ENCODE measurements at regions not wholly inside any gene's neighbourhood (a gene's known extent, or its start where the extent isn't known, plus 50 kb on each side); places are given as distances from the start of the nearest gene placed in this dataset.

GRCh38 chr12:92624236-92624635 lies 78.6 kb upstream of the PLEKHG7 start:
- no peak for DNase-seq
- H3K27ac ChIP-seq (ENCODE audit: insufficient read depth in 1 of 2, low read depth in 1 of 2, low read length in 2 of 2, poor library complexity in 1 of 2, severe bottlenecking in 2 of 2), result no peak overlapping the region
- CTCF ChIA-PET, result no interaction called here
- WGBS (ENCODE audit: insufficient coverage), result no CpG with 5 or more reads among the region's 1 CpG
- H3K9me3 ChIP-seq (ENCODE audit: control extremely low read depth in 1 of 5, control insufficient read depth in 4 of 5, insufficient read depth in 2 of 5, low read depth in 1 of 5, low read length in 4 of 5), result peaks cover 0 to 2% (median 0%) of the 10 kb centered on the region in 5 experiments
- H3K4me3 ChIP-seq (ENCODE audit: control insufficient read depth in 1 of 7, extremely low read depth in 1 of 7, insufficient read depth in 4 of 7, low read depth in 2 of 7, low read length in 6 of 7), result no peak overlapping the region
- H3K4me1 ChIP-seq (ENCODE audit: control extremely low read depth in 1 of 4, control insufficient read depth in 4 of 4, insufficient read depth in 4 of 4, low read length in 3 of 4), result no peaks in the 10 kb centered on the region
- no peaks in the 10 kb centered on the region for H3K27me3 ChIP-seq (replicated peaks in 2 of 5; ENCODE audit: control insufficient read depth in 4 of 5, insufficient read depth in 5 of 5, low read length in 4 of 5)
- no peaks in the 10 kb centered on the region for H3K36me3 ChIP-seq (ENCODE audit: control insufficient read depth in 4 of 4, insufficient read depth in 4 of 4, low read length in 3 of 4)
- POLR2A ChIA-PET, result no interaction called here

DNA sequence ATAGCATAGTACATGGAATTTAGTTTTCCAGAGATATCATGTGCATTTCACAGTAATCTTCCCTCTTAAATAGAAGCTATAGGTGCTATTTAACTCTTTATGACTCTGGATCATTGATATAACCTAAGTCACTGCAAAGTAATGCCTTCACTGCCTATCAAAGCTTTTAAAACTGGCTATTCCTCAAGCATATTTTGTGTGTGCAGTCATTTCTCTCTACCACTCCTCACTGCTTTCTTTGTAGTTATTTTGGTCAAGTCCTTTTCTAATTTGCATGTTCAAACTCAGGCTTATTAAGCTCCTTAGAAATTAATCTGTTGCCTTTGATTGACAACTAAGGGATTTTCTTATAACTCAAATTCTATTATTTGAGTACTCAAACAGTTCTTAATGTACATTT lies 79.4 kb upstream of the PLEKHG7 start:
- H3K4me1 ChIP-seq (ENCODE audit: control extremely low read depth in 1 of 4, control insufficient read depth in 4 of 4, insufficient read depth in 4 of 4, low read length in 3 of 4), result no peaks in the 10 kb centered on the region
- POLR2A ChIA-PET, result no interaction called here
- peaks cover 0 to 2% (median 0%) of the 10 kb centered on the region in 5 experiments for H3K9me3 ChIP-seq (ENCODE audit: control extremely low read depth in 1 of 5, control insufficient read depth in 4 of 5, insufficient read depth in 2 of 5, low read depth in 1 of 5, low read length in 4 of 5)
- DNase-seq, result no peak
- no peaks in the 10 kb centered on the region for H3K36me3 ChIP-seq (ENCODE audit: control insufficient read depth in 4 of 4, insufficient read depth in 4 of 4, low read length in 3 of 4)
- no peak overlapping the region for H3K27ac ChIP-seq (ENCODE audit: insufficient read depth in 1 of 2, low read depth in 1 of 2, low read length in 2 of 2, poor library complexity in 1 of 2, severe bottlenecking in 2 of 2)
- no peak overlapping the region for H3K4me3 ChIP-seq (ENCODE audit: control insufficient read depth in 1 of 7, extremely low read depth in 1 of 7, insufficient read depth in 4 of 7, low read depth in 2 of 7, low read length in 6 of 7)
- CTCF ChIA-PET, result no interaction called here
- no peaks in the 10 kb centered on the region for H3K27me3 ChIP-seq (replicated peaks in 2 of 5; ENCODE audit: control insufficient read depth in 4 of 5, insufficient read depth in 5 of 5, low read length in 4 of 5)

DNA sequence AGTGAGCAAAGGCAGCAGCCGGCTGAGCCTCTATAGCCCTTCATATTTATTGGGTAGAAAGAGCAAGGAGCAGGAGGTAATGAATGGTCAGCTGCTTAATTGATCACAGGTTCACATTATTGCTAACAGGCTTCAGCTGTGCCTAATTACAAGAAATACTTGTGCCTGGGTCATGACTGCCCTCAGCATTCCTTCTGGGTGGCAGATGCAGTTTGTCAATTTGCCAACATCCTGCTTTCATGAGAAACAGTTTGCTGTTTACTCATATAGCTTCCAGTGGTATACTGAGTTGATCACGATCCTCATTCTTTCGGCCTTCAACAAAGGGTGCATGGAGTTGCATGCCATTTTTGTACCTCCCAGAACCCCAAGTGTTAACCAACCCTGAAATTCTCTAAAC lies 81.0 kb upstream of the PLEKHG7 start:
- no peak for DNase-seq
- Histone ChIP-seq H3K36me3 (ENCODE audit: control insufficient read depth in 4 of 4, insufficient read depth in 4 of 4, low read length in 3 of 4) (no peaks in the 10 kb centered on the region), H3K27me3 (replicated peaks in 2 of 5; ENCODE audit: control insufficient read depth in 4 of 5, insufficient read depth in 5 of 5, low read length in 4 of 5) (no peaks in the 10 kb centered on the region), H3K9me3 (ENCODE audit: control extremely low read depth in 1 of 5, control insufficient read depth in 4 of 5, insufficient read depth in 2 of 5, low read depth in 1 of 5, low read length in 4 of 5) (peaks cover 0 to 2% (median 0%) of the 10 kb centered on the region in 5 experiments), H3K4me1 (ENCODE audit: control extremely low read depth in 1 of 4, control insufficient read depth in 4 of 4, insufficient read depth in 4 of 4, low read length in 3 of 4) (no peaks in the 10 kb centered on the region), H3K27ac (ENCODE audit: insufficient read depth in 1 of 2, low read depth in 1 of 2, low read length in 2 of 2, poor library complexity in 1 of 2, severe bottlenecking in 2 of 2) (no peak overlapping the region), H3K4me3 (ENCODE audit: control insufficient read depth in 1 of 7, extremely low read depth in 1 of 7, insufficient read depth in 4 of 7, low read depth in 2 of 7, low read length in 6 of 7) (no peak overlapping the region)
- CTCF ChIA-PET, result no interaction called here
- POLR2A ChIA-PET, result no interaction called here
- 100% methylated on average over 1 of the region's 3 CpGs for WGBS (ENCODE audit: insufficient coverage)

GRCh38 chr12:92621312-92621711 lies 81.5 kb upstream of the PLEKHG7 start:
- no peak overlapping the region for H3K27ac ChIP-seq (ENCODE audit: insufficient read depth in 1 of 2, low read depth in 1 of 2, low read length in 2 of 2, poor library complexity in 1 of 2, severe bottlenecking in 2 of 2)
- no peaks in the 10 kb centered on the region for H3K9me3 ChIP-seq (ENCODE audit: control extremely low read depth in 1 of 5, control insufficient read depth in 4 of 5, insufficient read depth in 2 of 5, low read depth in 1 of 5, low read length in 4 of 5)
- CTCF ChIA-PET, result no interaction called here
- no peak overlapping the region for H3K4me3 ChIP-seq (ENCODE audit: control insufficient read depth in 1 of 7, extremely low read depth in 1 of 7, insufficient read depth in 4 of 7, low read depth in 2 of 7, low read length in 6 of 7)
- 97% methylated on average over 3 of the region's 4 CpGs for WGBS (ENCODE audit: insufficient coverage)
- no peaks in the 10 kb centered on the region for H3K36me3 ChIP-seq (ENCODE audit: control insufficient read depth in 4 of 4, insufficient read depth in 4 of 4, low read length in 3 of 4)
- H3K4me1 ChIP-seq (ENCODE audit: control extremely low read depth in 1 of 4, control insufficient read depth in 4 of 4, insufficient read depth in 4 of 4, low read length in 3 of 4), result no peaks in the 10 kb centered on the region
- POLR2A ChIA-PET, result no interaction called here
- DNase-seq, result no peak
- no peaks in the 10 kb centered on the region for H3K27me3 ChIP-seq (replicated peaks in 2 of 5; ENCODE audit: control insufficient read depth in 4 of 5, insufficient read depth in 5 of 5, low read length in 4 of 5)

GRCh38 chr12:92619730-92620684 lies 82.8 kb upstream of the PLEKHG7 start:
- POLR2A ChIA-PET, result no interaction called here
- DNase-seq, result no peak
- Histone ChIP-seq H3K27me3 (replicated peaks in 2 of 5; ENCODE audit: control insufficient read depth in 4 of 5, insufficient read depth in 5 of 5, low read length in 4 of 5) (no peaks in the 10 kb centered on the region), H3K27ac (ENCODE audit: insufficient read depth in 1 of 2, low read depth in 1 of 2, low read length in 2 of 2, poor library complexity in 1 of 2, severe bottlenecking in 2 of 2) (no peak overlapping the region), H3K9me3 (ENCODE audit: control extremely low read depth in 1 of 5, control insufficient read depth in 4 of 5, insufficient read depth in 2 of 5, low read depth in 1 of 5, low read length in 4 of 5) (no peaks in the 10 kb centered on the region), H3K4me1 (ENCODE audit: control extremely low read depth in 1 of 4, control insufficient read depth in 4 of 4, insufficient read depth in 4 of 4, low read length in 3 of 4) (no peaks in the 10 kb centered on the region), H3K36me3 (ENCODE audit: control insufficient read depth in 4 of 4, insufficient read depth in 4 of 4, low read length in 3 of 4) (no peaks in the 10 kb centered on the region), H3K4me3 (ENCODE audit: control insufficient read depth in 1 of 7, extremely low read depth in 1 of 7, insufficient read depth in 4 of 7, low read depth in 2 of 7, low read length in 6 of 7) (no peak overlapping the region)
- CTCF ChIA-PET, result no interaction called here
- 97% methylated on average over 7 of the region's 8 CpGs for WGBS (ENCODE audit: insufficient coverage)

DNA sequence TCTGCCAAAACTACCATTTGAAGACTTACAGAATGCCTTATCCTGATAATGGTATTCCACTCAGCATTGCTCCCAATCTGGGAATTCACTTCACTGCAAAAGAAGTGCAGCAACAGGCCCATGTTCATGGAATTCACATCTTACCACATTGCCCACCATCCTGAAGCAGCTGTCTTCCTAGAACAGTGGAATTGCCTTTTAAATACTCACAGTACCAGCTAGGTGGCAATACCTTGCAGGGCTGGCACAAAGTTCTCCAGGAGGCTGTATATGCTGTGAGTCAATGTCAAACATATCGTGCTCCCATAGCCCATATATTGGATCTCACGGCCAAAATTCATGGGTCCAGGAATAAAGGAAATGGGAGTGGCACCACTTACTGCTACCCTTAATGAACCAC lies 83.8 kb upstream of the PLEKHG7 start:
- Histone ChIP-seq H3K36me3 (ENCODE audit: control insufficient read depth in 4 of 4, insufficient read depth in 4 of 4, low read length in 3 of 4) (no peaks in the 10 kb centered on the region), H3K9me3 (ENCODE audit: control extremely low read depth in 1 of 5, control insufficient read depth in 4 of 5, insufficient read depth in 2 of 5, low read depth in 1 of 5, low read length in 4 of 5) (no peaks in the 10 kb centered on the region), H3K27ac (ENCODE audit: insufficient read depth in 1 of 2, low read depth in 1 of 2, low read length in 2 of 2, poor library complexity in 1 of 2, severe bottlenecking in 2 of 2) (no peak overlapping the region), H3K4me1 (ENCODE audit: control extremely low read depth in 1 of 4, control insufficient read depth in 4 of 4, insufficient read depth in 4 of 4, low read length in 3 of 4) (no peaks in the 10 kb centered on the region), H3K27me3 (replicated peaks in 2 of 5; ENCODE audit: control insufficient read depth in 4 of 5, insufficient read depth in 5 of 5, low read length in 4 of 5) (no peaks in the 10 kb centered on the region), H3K4me3 (ENCODE audit: control insufficient read depth in 1 of 7, extremely low read depth in 1 of 7, insufficient read depth in 4 of 7, low read depth in 2 of 7, low read length in 6 of 7) (no peak overlapping the region)
- POLR2A ChIA-PET, result no interaction called here
- no peak for DNase-seq
- WGBS (ENCODE audit: insufficient coverage), result 100% methylated on average over 1 of the region's 2 CpGs
- CTCF ChIA-PET, result no interaction called here

DNA sequence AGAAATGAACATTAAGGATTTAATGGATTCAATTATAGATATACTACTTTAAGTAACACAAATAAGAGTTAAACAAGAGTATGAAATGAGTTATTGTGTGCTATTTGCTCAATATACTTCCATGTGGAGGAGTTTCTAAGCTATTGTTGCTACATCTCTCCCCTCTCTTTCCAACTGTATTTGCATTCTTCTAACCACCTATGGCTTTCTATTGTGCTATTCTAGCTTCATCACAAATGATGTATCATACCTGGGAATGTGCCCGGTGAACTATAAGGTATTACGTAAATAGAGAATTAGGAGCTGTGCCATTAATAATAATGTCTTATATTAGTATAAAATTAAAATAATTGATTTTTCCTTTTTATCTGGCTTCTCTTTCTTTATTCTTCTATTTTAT lies 87.1 kb upstream of the PLEKHG7 start:
- Histone ChIP-seq H3K27ac (ENCODE audit: insufficient read depth in 1 of 2, low read depth in 1 of 2, low read length in 2 of 2, poor library complexity in 1 of 2, severe bottlenecking in 2 of 2) (no peak overlapping the region), H3K27me3 (replicated peaks in 2 of 5; ENCODE audit: control insufficient read depth in 4 of 5, insufficient read depth in 5 of 5, low read length in 4 of 5) (no peaks in the 10 kb centered on the region), H3K9me3 (ENCODE audit: control extremely low read depth in 1 of 5, control insufficient read depth in 4 of 5, insufficient read depth in 2 of 5, low read depth in 1 of 5, low read length in 4 of 5) (no peaks in the 10 kb centered on the region), H3K4me1 (ENCODE audit: control extremely low read depth in 1 of 4, control insufficient read depth in 4 of 4, insufficient read depth in 4 of 4, low read length in 3 of 4) (no peaks in the 10 kb centered on the region), H3K36me3 (ENCODE audit: control insufficient read depth in 4 of 4, insufficient read depth in 4 of 4, low read length in 3 of 4) (no peaks in the 10 kb centered on the region), H3K4me3 (ENCODE audit: control insufficient read depth in 1 of 7, extremely low read depth in 1 of 7, insufficient read depth in 4 of 7, low read depth in 2 of 7, low read length in 6 of 7) (no peak overlapping the region)
- WGBS (ENCODE audit: insufficient coverage), result no CpG with 5 or more reads among the region's 2 CpGs
- ChIA-PET CTCF (no interaction called here), POLR2A (no interaction called here)
- no peak for DNase-seq
